ENCODE measurements at regions not wholly inside any gene's neighbourhood (a gene's known extent, or its start where the extent isn't known, plus 50 kb on each side); places are given as distances from the start of the nearest gene placed in this dataset.

GRCh38 chr9:110058304-110058953, 149.5 kb downstream of the C9orf152 start:
- TF ChIP-seq CTCF (IDR thresholded peaks at IDR 0.05; ENCODE audit: low read length) (peak; percentile 87), EZH2 (IDR thresholded peaks at IDR 0.05; ENCODE audit: borderline replicate concordance, low read length) (no peak)
